Inflammatory macrophage treated with lipopolysaccharide for 4 hours (primary cell): ENCODE measurements at regions not wholly inside any gene's neighbourhood (a gene's known extent, or its start where the extent isn't known, plus 50 kb on each side); places are given as distances from the start of the nearest gene placed in this dataset.
"Not testable (repeated sequence)": the region's sequence is repeated elsewhere in the genome, so short reads cannot be mapped to it uniquely, and the experiment has no call there.

ENCODE experiments used
- DNase-seq: peaks from one replicate; pipeline ENCODE4 v3.0.0-alpha.2; 2020

GRCh38 chr3:84277562-84278224 lies 681.1 kb upstream of the CADM2 start:
- DNase-seq, result no peak

DNA sequence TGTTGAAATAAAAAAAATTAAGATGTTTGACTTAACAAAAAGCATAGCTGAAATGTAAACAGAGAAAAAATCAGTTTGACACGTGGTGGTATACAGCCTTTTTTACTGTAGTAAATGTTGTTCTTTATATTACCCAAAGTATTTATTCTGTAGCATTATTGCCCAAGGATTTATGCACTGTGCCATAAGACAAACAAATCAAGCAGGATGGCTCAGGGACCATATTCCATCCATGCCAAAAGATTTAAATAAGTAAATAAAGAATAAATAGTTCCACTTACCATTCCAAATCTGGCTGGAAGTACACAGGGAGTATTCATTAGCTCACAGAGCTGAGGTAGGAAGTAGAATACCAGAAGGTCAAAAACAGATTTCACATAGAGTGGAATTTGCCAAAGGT lies 666.7 kb upstream of the CADM2 start:
- no peak for DNase-seq

DNA sequence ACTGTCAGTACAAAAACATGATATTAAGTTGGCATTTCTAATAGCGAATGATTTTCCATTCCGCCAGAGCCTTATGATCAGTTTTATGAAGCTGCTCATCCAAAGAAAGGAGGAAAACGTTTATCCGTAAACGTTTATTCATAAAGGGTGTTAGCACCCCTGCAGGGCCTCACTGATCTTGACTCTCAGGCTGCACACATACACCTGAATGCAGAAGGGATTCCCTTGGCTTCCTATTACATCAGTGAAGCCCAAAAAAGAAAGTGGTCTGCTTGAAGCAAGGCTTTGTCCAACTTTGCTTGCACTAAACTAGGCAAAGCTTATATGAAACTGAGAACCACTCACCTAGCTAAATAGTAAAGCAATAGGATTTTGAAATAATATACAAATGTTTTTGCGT lies 659.5 kb upstream of the CADM2 start:
- no peak for DNase-seq

GRCh38 chr3:84304214-84304613 lies 654.6 kb upstream of the CADM2 start:
- no peak for DNase-seq

GRCh38 chr3:84307339-84307738 lies 651.5 kb upstream of the CADM2 start:
- DNase-seq, result no peak

DNA sequence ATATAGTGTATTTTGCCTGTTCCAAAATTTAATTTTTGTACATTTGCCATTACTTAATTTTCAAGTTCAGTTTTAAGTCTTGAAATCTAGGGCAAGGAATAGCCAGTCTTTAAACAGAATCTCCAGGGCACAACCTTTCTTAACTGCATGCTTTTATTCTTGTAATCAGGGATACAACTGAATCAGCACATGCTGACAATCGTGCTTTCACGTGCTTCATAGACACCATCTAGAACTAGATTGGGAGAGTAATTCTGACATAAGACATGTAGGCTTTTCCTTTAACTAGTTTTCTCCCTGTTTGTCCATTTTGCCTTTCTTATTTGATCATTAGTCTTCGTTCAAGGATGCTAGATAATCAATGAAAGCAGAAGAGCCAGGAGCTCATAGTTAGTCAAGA lies 650.4 kb upstream of the CADM2 start:
- DNase-seq, result no peak

DNA sequence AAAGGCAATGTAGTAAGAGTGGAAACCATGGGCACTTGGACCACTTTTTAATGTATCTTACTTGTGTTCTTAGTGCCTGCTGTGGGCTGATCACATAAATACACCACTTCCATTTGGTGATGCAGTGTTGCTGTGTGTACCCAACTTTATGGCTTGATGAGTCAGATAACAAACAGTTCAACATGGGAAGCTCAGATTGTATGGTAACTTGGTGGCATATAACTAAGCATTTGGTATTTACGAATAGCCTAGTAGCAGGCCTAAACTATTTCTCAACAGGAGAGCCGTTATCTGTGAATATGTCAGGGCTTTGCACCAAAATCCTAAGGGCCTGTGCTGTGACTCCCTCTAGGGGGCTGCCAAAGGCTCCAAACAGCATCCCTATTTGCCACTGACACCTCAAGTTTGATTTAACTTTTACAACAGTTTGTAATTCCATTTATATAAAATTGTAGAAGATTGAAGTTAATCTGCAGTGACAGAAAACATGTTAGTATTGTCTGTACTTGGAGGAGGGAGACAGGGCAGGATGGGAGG lies 640.4 kb upstream of the CADM2 start:
- no peak for DNase-seq

- not testable (repeated sequence) for DNase-seq
Observed at GRCh38 chr3:84365563-84366278, 593.1 kb upstream of the CADM2 start.
